ENCODE measurements at regions not wholly inside any gene's neighbourhood (a gene's known extent, or its start where the extent isn't known, plus 50 kb on each side); places are given as distances from the start of the nearest gene placed in this dataset.

GRCh38 chr2:60045456-60045855 lies 508.0 kb downstream of the BCL11A start:
- TF ChIP-seq CTCF (IDR thresholded peaks at IDR 0.05) (no peak), MAZ (IDR thresholded peaks at IDR 0.05; ENCODE audit: borderline replicate concordance, low read depth, low read length) (no peak), SMC3 (IDR thresholded peaks at IDR 0.05) (no peak), EP300 (IDR thresholded peaks at IDR 0.05) (no peak), KDM5A (IDR thresholded peaks at IDR 0.05) (no peak), REST (IDR thresholded peaks at IDR 0.05) (no peak), POLR2A (IDR thresholded peaks at IDR 0.05; ENCODE audit: low read length) (no peak), PHF8 (IDR thresholded peaks at IDR 0.05; ENCODE audit: borderline replicate concordance, low read depth) (no peak), HDAC2 (IDR thresholded peaks at IDR 0.05) (no peak), USF2 (IDR thresholded peaks at IDR 0.05) (no peak), GATA3 (IDR thresholded peaks at IDR 0.05; ENCODE audit: borderline replicate concordance) (no peak), ELK1 (IDR thresholded peaks at IDR 0.05; ENCODE audit: low read depth, low read length) (no peak)

All from A549 (cell line).